Hematopoietic multipotent progenitor cell treated with erythropoietin and hydrocortisone succinate and interleukin-3 and kit ligand, for 4 days (in vitro differentiated cells): ENCODE measurements at regions not wholly inside any gene's neighbourhood (a gene's known extent, or its start where the extent isn't known, plus 50 kb on each side); places are given as distances from the start of the nearest gene placed in this dataset.
A peak's percentile ranks its signal among the peaks of the same experiment; 100 is the strongest.

ENCODE experiments used
- DNase-seq: peaks from one replicate; pipeline ENCODE4 v3.0.0-alpha.2; 2015

DNA sequence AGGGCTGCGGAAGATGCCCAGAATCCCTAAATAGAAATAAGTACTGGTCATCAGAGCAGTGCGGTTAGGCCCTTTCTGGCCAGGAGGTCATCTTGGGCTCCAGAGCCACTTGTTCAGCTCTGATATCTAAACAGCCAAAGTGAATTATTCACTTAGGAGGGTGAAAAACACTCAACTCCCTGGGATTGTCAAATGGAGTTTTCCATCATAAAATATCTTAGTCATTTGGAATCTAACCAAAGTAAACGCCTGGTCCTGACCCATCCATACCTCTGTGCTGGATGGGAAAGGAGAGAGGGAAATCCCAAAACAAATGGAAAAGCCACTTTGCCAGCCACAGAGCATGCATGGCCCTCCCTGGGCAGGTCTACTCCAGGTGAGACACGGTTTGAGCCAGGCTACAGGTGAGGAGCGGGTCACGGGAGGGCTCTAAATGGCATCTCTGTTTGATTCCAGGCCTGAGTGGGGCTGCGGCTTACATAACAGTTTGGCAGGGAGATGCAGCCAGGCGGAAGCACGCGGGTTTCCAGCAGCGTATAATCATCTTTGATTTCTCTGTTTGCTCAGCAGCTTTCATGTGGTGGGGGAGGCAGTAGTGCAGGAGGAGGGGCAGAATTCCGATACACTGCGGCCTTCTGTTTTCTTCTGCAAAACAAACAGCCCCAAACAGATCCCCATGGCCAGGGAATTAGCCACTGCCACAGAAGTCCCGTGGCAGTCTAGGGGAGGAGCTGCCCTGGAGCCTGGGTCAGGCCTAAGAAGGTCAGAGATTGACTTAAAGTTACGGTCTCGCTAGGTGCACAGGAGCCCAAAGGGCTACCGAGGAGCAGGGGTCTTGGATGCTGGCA lies 59.1 kb upstream of the ZNF648 start:
- DNase-seq: no peak

DNA sequence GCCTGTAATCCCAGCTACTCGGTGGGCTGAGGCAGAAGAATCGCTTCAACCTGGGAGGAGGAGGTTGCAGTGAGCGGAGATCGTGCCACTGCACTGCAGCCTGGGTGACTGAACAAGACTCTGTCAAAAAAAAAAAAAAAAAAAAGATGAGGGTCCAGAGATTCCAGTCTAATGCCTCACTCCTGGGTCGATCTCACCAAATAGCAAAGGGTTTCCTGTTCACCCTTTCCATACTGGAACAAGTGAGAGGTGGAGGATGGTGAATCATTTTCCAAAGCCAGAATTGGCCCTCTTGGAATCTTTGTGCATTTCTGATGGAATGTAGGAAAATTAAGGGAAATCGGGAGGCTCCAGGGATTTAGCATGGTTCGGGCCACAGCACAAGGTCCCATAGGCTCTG lies 58.1 kb upstream of the ZNF648 start:
- DNase-seq: no peak

DNA sequence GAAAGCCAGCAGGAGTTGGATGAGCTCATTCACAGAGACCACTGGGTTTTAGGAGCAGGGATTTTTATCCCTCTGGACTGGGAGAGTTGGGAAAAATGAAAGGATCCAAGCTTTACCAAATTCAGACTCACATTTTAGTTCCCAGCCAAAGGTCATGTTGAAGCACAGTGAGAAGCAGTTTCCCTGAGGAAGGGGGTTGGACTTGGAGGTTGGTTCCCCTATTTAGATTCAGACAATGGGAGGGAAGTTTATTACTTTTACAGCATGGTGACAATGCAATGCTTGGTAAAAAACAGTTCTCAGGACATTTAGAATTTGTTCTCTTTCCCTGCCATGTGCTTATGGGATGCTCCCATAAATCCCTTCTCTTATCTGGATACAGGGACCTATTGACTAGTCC lies 57.3 kb upstream of the ZNF648 start:
- DNase-seq: no peak

DNA sequence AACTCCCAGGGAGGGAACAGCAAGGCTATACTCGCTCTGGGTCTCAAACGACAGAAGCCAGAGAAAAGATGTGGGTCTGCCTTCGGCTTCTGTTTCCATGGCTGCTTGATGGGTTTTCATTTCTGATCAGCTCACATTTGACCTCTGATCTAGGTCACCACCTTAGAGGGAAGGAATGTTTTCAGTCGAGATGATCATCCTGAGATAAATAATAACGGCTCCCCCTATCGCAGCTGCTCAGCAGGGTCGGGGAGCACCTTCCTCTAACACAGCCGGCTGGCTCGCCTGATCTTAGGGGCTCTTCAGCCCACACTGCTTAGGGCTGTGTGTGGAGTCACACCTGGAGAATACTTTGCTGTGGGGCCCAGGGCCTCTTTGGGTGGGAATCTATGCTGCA lies 53.1 kb upstream of the ZNF648 start:
- peak; percentile 41 for DNase-seq

DNA sequence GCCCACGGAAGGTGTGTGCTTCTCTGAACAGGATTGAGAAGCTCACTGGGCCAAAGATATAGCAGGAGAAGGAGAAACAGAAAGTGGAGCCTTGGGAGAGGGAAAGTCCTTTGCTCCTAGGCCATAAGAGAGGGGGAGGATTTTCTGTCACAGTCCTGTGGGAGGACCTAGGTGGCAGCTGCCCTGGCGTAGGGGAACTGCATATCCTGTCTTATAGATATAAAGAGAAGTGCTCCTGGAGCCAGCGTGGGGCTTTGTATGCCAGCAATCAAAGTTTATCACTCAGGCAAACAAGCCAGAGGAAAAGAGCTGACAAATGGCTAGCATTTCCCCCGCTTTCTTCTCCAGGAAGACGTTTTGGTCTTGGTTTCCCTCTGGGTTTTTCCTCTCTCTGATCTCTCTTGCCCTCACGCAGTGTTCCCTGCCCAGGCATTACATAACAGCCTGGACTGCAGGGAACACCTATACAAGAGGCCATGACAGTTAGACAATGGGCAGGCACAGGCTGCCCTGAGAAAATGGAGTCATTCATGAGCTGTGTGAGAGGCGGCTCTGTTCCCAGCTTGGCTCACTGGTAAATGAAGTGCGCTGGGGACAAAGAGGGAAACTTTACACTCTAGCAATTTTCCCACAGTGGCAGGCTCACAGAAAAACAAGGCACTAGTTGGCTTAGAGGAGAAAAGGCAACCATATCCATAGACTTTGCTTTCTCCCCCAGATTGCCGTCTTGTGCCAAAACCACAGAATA lies 52.5 kb upstream of the ZNF648 start:
- DNase-seq: no peak

DNA sequence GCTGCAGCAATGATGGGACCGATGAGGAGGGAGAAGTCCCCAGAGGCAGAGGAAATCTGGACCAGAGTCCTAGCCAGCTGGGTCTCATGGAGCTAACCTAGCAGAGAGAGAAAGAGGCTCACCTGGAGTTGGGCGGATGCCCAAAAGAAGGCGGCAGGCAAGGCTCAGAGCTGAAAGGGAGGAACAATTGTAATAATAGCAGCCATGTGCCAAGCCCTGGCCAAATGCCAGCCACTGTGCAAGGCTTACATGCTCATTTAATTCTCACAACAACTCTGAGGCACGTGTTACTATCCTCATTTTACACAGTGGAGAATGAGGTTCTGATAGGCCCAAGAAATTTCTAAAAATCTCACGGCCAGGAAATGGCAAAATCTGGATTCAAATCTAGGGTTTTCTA lies 50.0 kb upstream of the ZNF648 start:
- no peak for DNase-seq
